DOHH2 (cell line): ENCODE measurements at regions not wholly inside any gene's neighbourhood (a gene's known extent, or its start where the extent isn't known, plus 50 kb on each side); places are given as distances from the start of the nearest gene placed in this dataset.

ENCODE experiments used
- CTCF ChIP-seq: fragments of 200-600 bp; sonication (generic); IDR thresholded peaks from one replicate; pipeline ENCODE4 v1.5.1; 2014; ENCODE audit warnings: antibody characterized with exemption, mild to moderate bottlenecking, low read depth, low read length; ENCODE audit not compliant: poor library complexity, severe bottlenecking
- EZH2phosphoT487 ChIP-seq: fragments of 200-600 bp; sonication (generic); IDR thresholded peaks from 2 replicates; pipeline ENCODE4 v1.6.1; 2017; ENCODE audit warnings: borderline replicate concordance, mild to moderate bottlenecking, antibody characterized with exemption, low read length, moderate library complexity, mixed read lengths

- TF ChIP-seq CTCF (no peak), EZH2phosphoT487 (no peak)
Measured at GRCh38 chr15:25170113-25170731, 215.4 kb downstream of the SNRPN start.
